Loucy (cell line): ENCODE measurements at regions not wholly inside any gene's neighbourhood (a gene's known extent, or its start where the extent isn't known, plus 50 kb on each side); places are given as distances from the start of the nearest gene placed in this dataset.

Experiments
- H2AFZ ChIP-seq: fragments of 200-600 bp; sonication (generic); 2 replicates; pipeline ENCODE4 v1.6.0; 2016; ENCODE audit warnings: antibody characterized with exemption, mild to moderate bottlenecking, low read length, moderate library complexity
- H3F3A ChIP-seq: fragments of 200-600 bp; 2 replicates; pipeline ENCODE4 v1.6.0; 2016; ENCODE audit warnings: antibody characterized with exemption, low read depth, mild to moderate bottlenecking
- H3K27me3 ChIP-seq: fragments of 200-600 bp; sonication (generic); 2 replicates; pipeline ENCODE4 v1.6.1; 2014; ENCODE audit warnings: low read length, mild to moderate bottlenecking; ENCODE audit not compliant: insufficient read depth, poor library complexity, severe bottlenecking
- H3K36me3 ChIP-seq: fragments of 200-600 bp; sonication (generic); 2 replicates; pipeline ENCODE4 v1.6.1; 2016; ENCODE audit warnings: low read length; ENCODE audit not compliant: insufficient read depth
- H3K4me1 ChIP-seq: fragments of 200-600 bp; sonication (generic); 2 replicates; pipeline ENCODE4 v1.5.1; 2014; ENCODE audit warnings: low read length, mild to moderate bottlenecking; ENCODE audit not compliant: insufficient read depth, poor library complexity, severe bottlenecking
- H3K4me2 ChIP-seq: fragments of 200-600 bp; sonication (generic); 2 replicates; pipeline ENCODE4 v1.6.0; 2014; ENCODE audit warnings: antibody characterized with exemption, low read length, low read depth, mild to moderate bottlenecking; ENCODE audit not compliant: poor library complexity, severe bottlenecking
- H3K4me3 ChIP-seq: fragments of 200-600 bp; sonication (generic); 2 replicates; pipeline ENCODE4 v1.5.1; 2014; ENCODE audit warnings: low read length, mild to moderate bottlenecking, mixed read lengths; ENCODE audit not compliant: poor library complexity, severe bottlenecking
- H3K79me2 ChIP-seq: fragments of 200-600 bp; sonication (generic); 2 replicates; pipeline ENCODE4 v1.6.1; 2014; ENCODE audit warnings: low read length; ENCODE audit not compliant: insufficient read depth
- H3K9ac ChIP-seq: fragments of 200-600 bp; sonication (generic); 2 replicates; pipeline ENCODE4 v1.6.0; 2014; ENCODE audit warnings: mild to moderate bottlenecking, low read depth, low read length, moderate library complexity; ENCODE audit not compliant: poor library complexity, severe bottlenecking
- H3K9me2 ChIP-seq: fragments of 200-600 bp; sonication (generic); replicated peaks from 2 replicates; pipeline ENCODE4 v1.6.1; 2016; ENCODE audit warnings: low read depth, low read length, mixed read lengths
- H3K9me3 ChIP-seq: fragments of 200-600 bp; sonication (generic); 2 replicates; pipeline ENCODE4 v1.6.1; 2014; ENCODE audit warnings: mild to moderate bottlenecking, antibody characterized with exemption, low read length, low read depth; ENCODE audit not compliant: insufficient read depth
- H4K20me1 ChIP-seq: fragments of 200-600 bp; sonication (generic); 2 replicates; pipeline ENCODE4 v1.6.0; 2014; ENCODE audit warnings: antibody characterized with exemption, low read length, mild to moderate bottlenecking; ENCODE audit not compliant: insufficient read depth, poor library complexity, severe bottlenecking
- EZH2phosphoT487 ChIP-seq: fragments of 200-600 bp; IDR thresholded peaks from 2 replicates; pipeline ENCODE4 v1.6.1; 2018; ENCODE audit warnings: antibody characterized with exemption, mild to moderate bottlenecking, moderate library complexity, borderline replicate concordance
- TF ChIP-seq, protein P1 (sequence below): fragments of 200-600 bp; sonication (generic); conservative IDR thresholded peaks from 2 replicates; pipeline ENCODE4 v1.5.1; 2014; ENCODE audit warnings: mild to moderate bottlenecking, antibody characterized with exemption, low read length

DNA sequence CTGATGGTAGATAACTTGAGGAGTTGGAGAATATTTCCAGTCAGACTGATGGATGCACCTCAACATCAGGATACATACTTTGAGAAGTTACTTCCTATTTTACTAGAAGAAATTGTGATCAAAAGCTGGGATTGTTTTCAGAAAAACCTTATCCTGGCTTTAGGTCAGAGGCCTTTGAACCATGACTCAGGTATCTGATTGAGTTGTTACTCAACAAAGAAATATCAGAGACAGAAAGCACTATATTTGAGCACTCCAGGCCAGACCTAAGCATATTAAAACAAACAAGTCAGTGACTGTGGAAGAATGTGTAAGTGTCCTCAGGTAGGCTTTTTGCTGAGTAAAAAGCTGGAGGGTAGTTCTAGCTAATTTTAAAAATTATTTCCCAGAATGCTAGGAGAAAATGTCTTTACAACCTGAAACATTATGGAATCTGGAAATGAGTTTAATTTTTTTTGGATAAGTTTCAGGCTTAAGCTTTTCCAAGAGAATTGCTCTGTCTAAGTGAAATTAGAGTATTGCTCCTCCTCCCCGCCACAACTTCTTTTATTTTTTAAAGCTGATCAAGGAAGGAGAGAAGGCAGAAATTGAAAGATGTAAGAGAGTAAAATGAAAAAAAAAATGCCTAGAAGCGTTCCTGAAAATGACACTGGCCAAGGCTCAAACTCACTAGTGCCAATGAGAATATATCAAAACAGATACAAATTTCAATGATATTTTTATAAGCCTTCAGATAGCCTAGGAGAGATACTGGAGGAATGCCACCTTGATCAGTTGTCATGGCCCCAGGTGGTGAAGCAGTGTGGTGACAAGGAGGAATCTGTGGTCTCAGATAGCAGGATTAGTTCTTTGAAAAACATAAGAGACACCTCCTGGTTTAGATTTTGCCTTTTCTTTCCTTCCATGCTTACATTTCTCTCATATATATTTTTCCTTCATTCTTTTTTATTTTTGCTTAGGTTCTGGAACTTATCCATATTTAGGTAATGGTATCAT lies 790.3 kb downstream of the TMTC2 start:
- no peaks in the 10 kb centered on the region for H3K27me3 ChIP-seq
- H2AFZ ChIP-seq = no peak overlapping the region
- no peak overlapping the region for H3K9ac ChIP-seq
- H3K9me2 ChIP-seq = no peaks in the 10 kb centered on the region
- H3K9me3 ChIP-seq = no peaks in the 10 kb centered on the region
- no peaks in the 10 kb centered on the region for H3K79me2 ChIP-seq
- TF ChIP-seq, protein P1, sequence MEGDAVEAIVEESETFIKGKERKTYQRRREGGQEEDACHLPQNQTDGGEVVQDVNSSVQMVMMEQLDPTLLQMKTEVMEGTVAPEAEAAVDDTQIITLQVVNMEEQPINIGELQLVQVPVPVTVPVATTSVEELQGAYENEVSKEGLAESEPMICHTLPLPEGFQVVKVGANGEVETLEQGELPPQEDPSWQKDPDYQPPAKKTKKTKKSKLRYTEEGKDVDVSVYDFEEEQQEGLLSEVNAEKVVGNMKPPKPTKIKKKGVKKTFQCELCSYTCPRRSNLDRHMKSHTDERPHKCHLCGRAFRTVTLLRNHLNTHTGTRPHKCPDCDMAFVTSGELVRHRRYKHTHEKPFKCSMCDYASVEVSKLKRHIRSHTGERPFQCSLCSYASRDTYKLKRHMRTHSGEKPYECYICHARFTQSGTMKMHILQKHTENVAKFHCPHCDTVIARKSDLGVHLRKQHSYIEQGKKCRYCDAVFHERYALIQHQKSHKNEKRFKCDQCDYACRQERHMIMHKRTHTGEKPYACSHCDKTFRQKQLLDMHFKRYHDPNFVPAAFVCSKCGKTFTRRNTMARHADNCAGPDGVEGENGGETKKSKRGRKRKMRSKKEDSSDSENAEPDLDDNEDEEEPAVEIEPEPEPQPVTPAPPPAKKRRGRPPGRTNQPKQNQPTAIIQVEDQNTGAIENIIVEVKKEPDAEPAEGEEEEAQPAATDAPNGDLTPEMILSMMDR = no peak
- TF ChIP-seq EZH2phosphoT487 = no peak
- H3F3A ChIP-seq = no peaks in the 10 kb centered on the region
- H3K4me1 ChIP-seq = no peaks in the 10 kb centered on the region
- H3K4me2 ChIP-seq = no peak overlapping the region
- H3K4me3 ChIP-seq = no peak overlapping the region
- H3K36me3 ChIP-seq = no peaks in the 10 kb centered on the region
- no peaks in the 10 kb centered on the region for H4K20me1 ChIP-seq

DNA sequence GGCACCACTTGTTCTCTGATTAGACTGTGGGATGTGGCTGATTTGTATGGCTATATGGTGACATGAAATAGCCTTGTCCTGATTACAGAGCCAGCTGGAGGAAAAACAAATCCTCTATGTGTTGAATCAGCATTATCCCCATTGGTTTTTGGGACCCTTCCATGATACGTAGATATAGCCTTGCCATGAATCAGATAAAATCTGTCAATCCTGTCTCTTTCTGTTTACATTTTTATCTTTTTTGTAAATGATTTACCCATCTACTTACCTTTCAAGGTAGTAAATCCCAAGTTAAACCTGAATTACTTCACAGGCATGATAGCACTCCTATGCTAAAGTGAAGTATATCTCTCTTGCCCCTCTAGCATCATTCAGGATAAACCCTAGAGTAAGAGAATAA lies 789.3 kb downstream of the TMTC2 start:
- Histone ChIP-seq H3K79me2 (no peaks in the 10 kb centered on the region), H2AFZ (no peak overlapping the region), H3K36me3 (no peaks in the 10 kb centered on the region), H3K4me3 (no peak overlapping the region), H3K27me3 (no peaks in the 10 kb centered on the region), H4K20me1 (no peaks in the 10 kb centered on the region), H3K9ac (no peak overlapping the region), H3K9me3 (no peaks in the 10 kb centered on the region), H3K9me2 (no peaks in the 10 kb centered on the region), H3F3A (no peaks in the 10 kb centered on the region), H3K4me2 (no peak overlapping the region), H3K4me1 (no peaks in the 10 kb centered on the region)
- TF ChIP-seq, protein P1 = no peak

DNA sequence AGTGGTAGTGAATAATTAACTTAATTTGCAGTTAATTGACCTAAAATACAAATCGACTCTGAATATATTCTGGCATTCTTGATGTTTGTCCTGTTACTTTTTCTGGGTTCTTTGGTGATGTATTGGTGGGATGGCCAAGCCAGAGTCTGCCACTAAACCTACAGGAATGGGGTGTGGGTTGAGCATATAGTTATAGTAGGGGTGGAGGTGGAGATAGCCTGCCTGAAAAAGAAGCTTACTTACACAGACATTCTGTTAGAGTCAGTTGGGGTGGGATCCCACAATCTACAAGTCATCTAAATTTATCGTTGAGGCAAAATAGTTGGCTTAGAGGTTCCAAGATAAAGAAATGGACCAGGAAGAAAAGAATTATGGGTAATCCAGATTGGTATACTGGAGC lies 787.7 kb downstream of the TMTC2 start:
- no peak overlapping the region for H3K4me3 ChIP-seq
- no peaks in the 10 kb centered on the region for H3K79me2 ChIP-seq
- no peaks in the 10 kb centered on the region for H3K9me3 ChIP-seq
- H3K4me1 ChIP-seq = no peaks in the 10 kb centered on the region
- TF ChIP-seq EZH2phosphoT487 = no peak
- TF ChIP-seq, protein P1 = no peak
- H3K9ac ChIP-seq = no peak overlapping the region
- H3K36me3 ChIP-seq = no peaks in the 10 kb centered on the region
- H3K27me3 ChIP-seq = no peaks in the 10 kb centered on the region
- H3F3A ChIP-seq = no peaks in the 10 kb centered on the region
- no peak overlapping the region for H3K4me2 ChIP-seq
- H2AFZ ChIP-seq = no peak overlapping the region
- no peaks in the 10 kb centered on the region for H4K20me1 ChIP-seq
- no peaks in the 10 kb centered on the region for H3K9me2 ChIP-seq
